ENCODE measurements at regions not wholly inside any gene's neighbourhood (a gene's known extent, or its start where the extent isn't known, plus 50 kb on each side); places are given as distances from the start of the nearest gene placed in this dataset.
"Not testable (repeated sequence)": the region's sequence is repeated elsewhere in the genome, so short reads cannot be mapped to it uniquely, and the experiment has no call there.

GRCh38 chr6:43999628-44000027 lies 127.6 kb downstream of the MRPL14 start:
- DNase-seq (ENCODE audit: low read depth), result no peak

GRCh38 chr6:43998592-43999243 lies 128.5 kb downstream of the MRPL14 start:
- DNase-seq (ENCODE audit: low read depth), result not testable (repeated sequence)

- DNase-seq (ENCODE audit: low read depth), result not testable (repeated sequence)
Measured at GRCh38 chr6:43997990-43998585, 129.2 kb downstream of the MRPL14 start.

GRCh38 chr6:43997345-43997677 lies 129.9 kb downstream of the MRPL14 start:
- DNase-seq (ENCODE audit: low read depth), result no peak

- DNase-seq (ENCODE audit: low read depth), result no peak
Measured at GRCh38 chr6:43996618-43997344, 130.5 kb downstream of the MRPL14 start.

GRCh38 chr6:43995137-43995536 lies 132.1 kb downstream of the MRPL14 start:
- DNase-seq (ENCODE audit: low read depth), result no peak

- DNase-seq (ENCODE audit: low read depth), result no peak
Measured at GRCh38 chr6:43993881-43994523, 133.2 kb downstream of the MRPL14 start.

- no peak for DNase-seq (ENCODE audit: low read depth)
Measured at GRCh38 chr6:43992783-43993644, 134.2 kb downstream of the MRPL14 start.

- DNase-seq (ENCODE audit: low read depth), result no peak
Measured at GRCh38 chr6:43992126-43992663, 135.1 kb downstream of the MRPL14 start.

GRCh38 chr6:43990627-43991619 lies 136.3 kb downstream of the MRPL14 start:
- peak; percentile 38 for DNase-seq (ENCODE audit: low read depth)

- no peak for DNase-seq (ENCODE audit: low read depth)
Measured at GRCh38 chr6:43990275-43990626, 137.0 kb downstream of the MRPL14 start.

- DNase-seq (ENCODE audit: low read depth), result no peak
Measured at GRCh38 chr6:43989581-43990146, 137.6 kb downstream of the MRPL14 start.

GRCh38 chr6:43988801-43989200 lies 138.5 kb downstream of the MRPL14 start:
- no peak for DNase-seq (ENCODE audit: low read depth)

GRCh38 chr6:43987838-43988439 lies 139.3 kb downstream of the MRPL14 start:
- DNase-seq (ENCODE audit: low read depth), result no peak

- DNase-seq (ENCODE audit: low read depth), result no peak
Measured at GRCh38 chr6:43986177-43986825, 141.0 kb downstream of the MRPL14 start.

GRCh38 chr6:43985329-43985728 lies 141.9 kb downstream of the MRPL14 start:
- no peak for DNase-seq (ENCODE audit: low read depth)

- DNase-seq (ENCODE audit: low read depth), result peak; percentile 75
Measured at GRCh38 chr6:43984442-43985321, 142.6 kb downstream of the MRPL14 start.

- no peak for DNase-seq (ENCODE audit: low read depth)
Measured at GRCh38 chr6:43983632-43984031, 143.6 kb downstream of the MRPL14 start.
